GM23248 (cell line): ENCODE measurements at regions not wholly inside any gene's neighbourhood (a gene's known extent, or its start where the extent isn't known, plus 50 kb on each side); places are given as distances from the start of the nearest gene placed in this dataset.

ENCODE experiments used
- DNase-seq: peaks from one replicate; pipeline ENCODE4 v3.0.0-alpha.2; 2015
- H2AFZ ChIP-seq: fragments of 200-600 bp; sonication (generic); 2 replicates; pipeline ENCODE4 v1.6.1; 2016; ENCODE audit warnings: antibody characterized with exemption
- H3F3A ChIP-seq: fragments of 200-600 bp; sonication (generic); 2 replicates; pipeline ENCODE4 v1.6.1; 2016; ENCODE audit warnings: mild to moderate bottlenecking, antibody characterized with exemption, mixed run types; ENCODE audit not compliant: insufficient read depth
- H3K27ac ChIP-seq: fragments of 200-600 bp; sonication (generic); 2 replicates; pipeline ENCODE4 v1.5.1; 2016; ENCODE audit warnings: mild to moderate bottlenecking
- H3K27me3 ChIP-seq: fragments of 200-600 bp; sonication (generic); replicated peaks from 2 replicates; pipeline ENCODE4 v1.6.1; 2016; ENCODE audit warnings: mild to moderate bottlenecking; ENCODE audit not compliant: insufficient read depth
- H3K36me3 ChIP-seq: fragments of 200-600 bp; sonication (generic); 2 replicates; pipeline ENCODE4 v1.6.1; 2016; ENCODE audit warnings: low read depth, mild to moderate bottlenecking
- H3K4me1 ChIP-seq: fragments of 200-600 bp; sonication (generic); 2 replicates; pipeline ENCODE4 v1.6.1; 2016; ENCODE audit warnings: mild to moderate bottlenecking; ENCODE audit not compliant: insufficient read depth
- H3K4me2 ChIP-seq: fragments of 200-600 bp; sonication (generic); one replicate; pipeline ENCODE4 v1.6.1; 2016; ENCODE audit warnings: mild to moderate bottlenecking; ENCODE audit not compliant: unreplicated experiment
- H3K4me3 ChIP-seq: fragments of 200-600 bp; sonication (generic); 2 replicates; pipeline ENCODE4 v1.5.1; 2016; ENCODE audit warnings: mild to moderate bottlenecking
- H3K79me2 ChIP-seq: fragments of 200-600 bp; sonication (generic); 2 replicates; pipeline ENCODE4 v1.6.1; 2016; ENCODE audit warnings: mild to moderate bottlenecking; ENCODE audit not compliant: insufficient read depth
- H3K9ac ChIP-seq: fragments of 200-600 bp; sonication (generic); 2 replicates; pipeline ENCODE4 v1.6.1; 2016; ENCODE audit warnings: mild to moderate bottlenecking
- H3K9me2 ChIP-seq: fragments of 200-600 bp; sonication (generic); 2 replicates; pipeline ENCODE4 v1.6.1; 2016; ENCODE audit warnings: mixed run types, mild to moderate bottlenecking, moderate library complexity; ENCODE audit not compliant: insufficient read depth
- H3K9me3 ChIP-seq: fragments of 200-600 bp; sonication (generic); one replicate; pipeline ENCODE4 v1.6.1; 2017; ENCODE audit warnings: low read depth
- H4K20me1 ChIP-seq: fragments of 200-600 bp; sonication (generic); 2 replicates; pipeline ENCODE4 v1.6.0; 2016; ENCODE audit not compliant: insufficient read depth
- EZH2 ChIP-seq: fragments of 200-600 bp; sonication (generic); IDR thresholded peaks from 2 replicates; pipeline ENCODE4 v1.6.1; 2018; ENCODE audit warnings: antibody characterized with exemption, mild to moderate bottlenecking; ENCODE audit not compliant: insufficient read depth, poor library complexity, severe bottlenecking
- EZH2phosphoT487 ChIP-seq: fragments of 200-600 bp; sonication (generic); IDR thresholded peaks from 2 replicates; pipeline ENCODE4 v1.6.1; 2018; ENCODE audit warnings: antibody characterized with exemption, moderate library complexity, mild to moderate bottlenecking, low read depth; ENCODE audit not compliant: insufficient read depth
- WGBS, 2 experiments: methylation state at CpG; one replicate each; pipeline ENCODE4 v1.1.6; 2015 to 2017; ENCODE audit warnings: low lambda C conversion rate in 2 of 2, low coverage in 1 of 2; ENCODE audit errors: missing lambda C conversion rate in 2 of 2; 5-methylcytosine and 5-hydroxymethylcytosine counted together
- in situ Hi-C: fragments of 300-500 bp; cut with MboI; formaldehyde crosslinking; loops from 2 replicates; pipeline ENCODE4 v1.15.0; 2020

- DNase-seq: no peak
- Histone ChIP-seq H3K4me3 (no peak overlapping the region), H3K27ac (no peak overlapping the region), H3K27me3 (no peaks in the 10 kb centered on the region; the same call in 1 of the 2 replicates), H3F3A (no peaks in the 10 kb centered on the region), H3K9me2 (no peaks in the 10 kb centered on the region), H3K9ac (no peak overlapping the region), H3K36me3 (no peaks in the 10 kb centered on the region), H2AFZ (no peak overlapping the region), H3K4me1 (no peaks in the 10 kb centered on the region), H3K4me2 (no peak overlapping the region), H3K79me2 (no peaks in the 10 kb centered on the region), H4K20me1 (no peaks in the 10 kb centered on the region), H3K9me3 (no peaks in the 10 kb centered on the region)
- whole genome bisulfite sequencing, 2 experiments: 53 to 64% methylated on average over 3 of the region's 3 CpGs
- in situ Hi-C loops: no loop called here
- no peak for TF ChIP-seq EZH2
- no peak for TF ChIP-seq EZH2phosphoT487
Measured at GRCh38 chr10:59124187-59124586, 52.3 kb upstream of the PHYHIPL start.

GRCh38 chr10:59125666-59126065 is 50.8 kb upstream of the PHYHIPL start:
- TF ChIP-seq EZH2phosphoT487 (no peak), EZH2 (no peak)
- H3K4me1 ChIP-seq: no peaks in the 10 kb centered on the region

GRCh38 chr10:59126261-59126660 is 50.2 kb upstream of the PHYHIPL start:
- H3K4me3 ChIP-seq: no peak overlapping the region
- H3K9me2 ChIP-seq: no peaks in the 10 kb centered on the region
- H3K4me1 ChIP-seq: no peaks in the 10 kb centered on the region
- no peak for DNase-seq
- H3K27me3 ChIP-seq: no peaks in the 10 kb centered on the region; the same call in 1 of the 2 replicates
- no peak overlapping the region for H3K27ac ChIP-seq
- H3K9ac ChIP-seq: no peak overlapping the region
- H4K20me1 ChIP-seq: no peaks in the 10 kb centered on the region
- in situ Hi-C loops: no loop called here
- H3K4me2 ChIP-seq: no peak overlapping the region
- H2AFZ ChIP-seq: no peak overlapping the region
- TF ChIP-seq EZH2: no peak
- no peak for TF ChIP-seq EZH2phosphoT487
- no peaks in the 10 kb centered on the region for H3K36me3 ChIP-seq
- H3F3A ChIP-seq: no peaks in the 10 kb centered on the region
- 37 to 43% methylated on average over 3 of the region's 3 CpGs for WGBS, 2 experiments
- H3K9me3 ChIP-seq: no peaks in the 10 kb centered on the region
- H3K79me2 ChIP-seq: no peaks in the 10 kb centered on the region

More at GRCh38 chr10:59125666-59126065, 50.8 kb upstream of the PHYHIPL start:
- no peak overlapping the region for H3K4me3 ChIP-seq
- no peaks in the 10 kb centered on the region for H3K9me3 ChIP-seq
- H2AFZ ChIP-seq: no peak overlapping the region
- no peak overlapping the region for H3K27ac ChIP-seq
- DNase-seq: no peak
- H3K9me2 ChIP-seq: no peaks in the 10 kb centered on the region
- no peaks in the 10 kb centered on the region for H4K20me1 ChIP-seq
- H3K4me2 ChIP-seq: no peak overlapping the region
- H3F3A ChIP-seq: no peaks in the 10 kb centered on the region
- no peaks in the 10 kb centered on the region for H3K79me2 ChIP-seq
- H3K9ac ChIP-seq: no peak overlapping the region
- H3K27me3 ChIP-seq: no peaks in the 10 kb centered on the region; the same call in 1 of the 2 replicates
- in situ Hi-C loops: no loop called here
- H3K36me3 ChIP-seq: no peaks in the 10 kb centered on the region
